NCI-H146 (cell line): ENCODE measurements at regions not wholly inside any gene's neighbourhood (a gene's known extent, or its start where the extent isn't known, plus 50 kb on each side); places are given as distances from the start of the nearest gene placed in this dataset.

Experiments used
- DNase-seq: peaks from one replicate; lab custom pipeline; 2025; lab: John Stamatoyannopoulos, UW

DNA sequence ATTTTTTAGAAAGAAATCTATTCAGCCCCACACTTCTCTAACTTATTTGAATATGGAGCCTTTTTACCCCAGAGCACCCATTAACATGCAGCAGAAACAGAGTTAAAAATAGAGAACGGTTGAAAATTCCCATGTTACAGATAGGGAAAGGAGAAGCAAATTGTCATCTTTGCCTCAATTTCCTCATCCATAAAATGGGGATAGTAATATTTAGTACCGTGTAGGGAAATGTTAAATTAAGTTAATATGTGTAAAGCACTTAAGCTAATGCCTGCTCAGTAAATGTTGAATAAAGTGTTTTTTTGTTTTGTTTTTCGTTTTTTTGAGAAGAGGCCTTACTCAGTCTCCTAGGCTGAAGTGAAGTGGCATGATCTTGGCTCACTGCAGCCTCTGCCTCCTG lies 50.3 kb downstream of the NAV1 start:
- no peak for DNase-seq

- no peak for DNase-seq
Observed at GRCh38 chr1:201590474-201590873, 51.5 kb downstream of the NAV1 start.

DNA sequence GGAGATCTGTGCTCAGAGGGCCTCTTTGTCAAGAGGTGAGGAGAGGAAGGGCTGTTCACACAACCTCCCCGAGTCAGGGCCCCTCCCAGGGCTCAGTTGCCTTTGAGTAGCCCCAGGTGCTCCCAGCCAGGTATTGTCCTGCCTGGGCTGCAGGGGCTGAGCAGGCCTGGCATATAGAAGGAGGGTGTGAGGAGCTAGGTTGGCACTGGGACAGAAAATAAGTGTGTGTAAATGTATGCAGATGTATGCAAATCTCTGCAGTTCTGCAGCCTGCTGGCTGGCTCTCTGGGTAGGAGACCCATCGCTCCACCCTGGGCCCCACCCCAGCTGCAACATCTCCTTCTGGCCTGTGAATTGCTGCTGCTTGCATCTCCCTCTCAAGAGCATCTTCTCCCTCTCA lies 52.4 kb downstream of the NAV1 start:
- DNase-seq: peak; percentile 13

DNA sequence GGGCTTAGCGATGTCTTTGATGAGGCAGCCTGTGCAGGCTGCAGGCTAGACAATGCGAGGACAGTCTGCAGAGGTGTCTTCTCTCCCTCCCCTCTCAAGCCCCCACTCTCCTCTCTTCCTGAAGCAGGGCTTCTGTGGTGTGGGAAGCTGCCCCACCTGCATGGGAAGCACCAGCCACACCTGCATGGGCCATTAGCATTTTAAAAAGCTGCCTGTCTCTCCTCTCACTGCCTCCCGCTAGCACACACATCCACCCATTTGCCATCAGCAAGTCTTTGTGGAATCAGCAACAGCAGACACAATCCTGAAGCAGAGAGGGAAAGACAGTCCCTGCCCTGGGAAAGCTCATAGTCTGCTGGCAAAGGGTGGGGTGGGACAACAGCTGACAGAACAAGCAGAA lies 53.1 kb downstream of the NAV1 start:
- peak; percentile 67 for DNase-seq

- peak; percentile 70 for DNase-seq
Observed at GRCh38 chr1:201593200-201593921, 54.4 kb downstream of the NAV1 start.

DNA sequence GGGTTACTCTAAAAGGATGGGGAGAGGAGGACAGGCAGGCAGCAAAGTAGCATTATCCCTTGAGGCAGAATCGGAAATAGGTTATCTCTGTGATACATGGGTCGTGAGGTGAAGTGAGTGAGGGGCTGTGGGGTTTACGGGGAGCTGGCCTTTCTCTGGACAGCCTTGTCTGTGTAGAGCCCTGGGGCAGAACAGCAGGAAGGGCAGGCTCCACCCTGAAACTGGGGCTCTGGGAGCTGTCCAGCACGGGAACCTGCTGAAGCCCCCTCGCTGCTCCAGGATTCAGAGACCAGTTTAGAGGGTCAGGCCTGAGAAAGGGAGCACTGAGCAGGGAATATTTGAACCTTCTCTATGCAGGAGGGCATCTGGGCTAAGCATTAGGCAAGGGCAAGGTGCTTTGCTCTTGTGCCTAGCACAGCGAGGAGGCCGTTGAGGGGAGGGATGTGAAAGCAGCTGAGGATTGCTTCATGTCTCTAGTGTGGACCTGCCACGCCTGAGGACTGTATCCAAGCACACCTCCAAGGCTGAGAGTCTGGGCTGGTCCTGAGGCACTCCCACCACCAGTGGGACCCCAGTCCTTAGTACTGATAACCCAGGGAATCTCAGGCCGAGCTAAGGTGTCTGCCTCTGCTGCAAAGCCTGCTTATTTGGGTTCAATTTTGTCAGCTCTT lies 55.8 kb downstream of the NAV1 start:
- no peak for DNase-seq

DNA sequence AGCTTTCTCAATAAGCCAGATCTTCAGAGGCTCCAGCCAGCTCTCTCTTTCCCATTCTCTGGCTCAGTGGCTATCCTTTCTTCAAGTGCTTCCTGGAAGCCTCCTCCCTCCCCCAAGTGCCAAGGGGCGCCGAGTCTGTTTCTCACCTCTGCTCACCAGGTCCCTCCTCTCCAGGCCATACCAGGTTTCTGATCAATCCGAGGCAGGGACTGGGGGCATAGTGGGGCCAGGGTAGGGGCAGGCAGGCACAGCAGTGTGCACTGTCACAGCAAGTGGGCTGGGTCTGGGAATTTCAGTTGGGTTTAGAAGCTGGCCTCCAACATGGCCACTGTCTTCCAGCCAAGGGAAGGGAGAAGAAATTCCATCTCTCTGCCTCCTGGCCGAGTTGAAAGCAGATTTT lies 56.5 kb downstream of the NAV1 start:
- no peak for DNase-seq

GRCh38 chr1:201596101-201596868 lies 57.4 kb downstream of the NAV1 start:
- DNase-seq: no peak

- DNase-seq: no peak
Observed at GRCh38 chr1:201597551-201598230, 58.8 kb downstream of the NAV1 start.

- no peak for DNase-seq
Observed at GRCh38 chr1:201598396-201598795, 59.5 kb downstream of the NAV1 start.

- DNase-seq: no peak
Observed at GRCh38 chr1:201598973-201599372, 60.0 kb downstream of the NAV1 start.

DNA sequence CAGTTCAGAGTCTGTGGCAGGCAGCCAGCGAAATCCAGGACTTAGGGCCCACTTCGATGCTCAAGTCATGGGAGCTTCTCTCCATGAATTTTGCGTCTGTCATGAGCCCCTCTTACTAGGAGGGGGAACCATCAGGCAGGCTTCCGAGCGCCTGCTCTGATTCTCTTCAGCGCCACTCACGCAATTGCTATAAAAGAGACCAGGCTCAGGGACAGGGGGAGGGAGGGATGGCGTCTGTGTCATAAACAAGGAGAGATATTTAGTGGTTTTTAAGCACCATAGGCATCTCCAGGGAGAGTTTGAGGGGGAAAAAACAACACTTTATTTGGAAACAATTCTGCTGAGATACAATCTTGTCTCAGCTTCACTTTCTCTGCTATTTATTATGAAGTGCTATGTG lies 60.6 kb downstream of the NAV1 start:
- DNase-seq: no peak

- DNase-seq: no peak
Observed at GRCh38 chr1:201602413-201603265, 63.7 kb downstream of the NAV1 start.

GRCh38 chr1:201603613-201604232 lies 64.8 kb downstream of the NAV1 start:
- DNase-seq: peak; percentile 28

DNA sequence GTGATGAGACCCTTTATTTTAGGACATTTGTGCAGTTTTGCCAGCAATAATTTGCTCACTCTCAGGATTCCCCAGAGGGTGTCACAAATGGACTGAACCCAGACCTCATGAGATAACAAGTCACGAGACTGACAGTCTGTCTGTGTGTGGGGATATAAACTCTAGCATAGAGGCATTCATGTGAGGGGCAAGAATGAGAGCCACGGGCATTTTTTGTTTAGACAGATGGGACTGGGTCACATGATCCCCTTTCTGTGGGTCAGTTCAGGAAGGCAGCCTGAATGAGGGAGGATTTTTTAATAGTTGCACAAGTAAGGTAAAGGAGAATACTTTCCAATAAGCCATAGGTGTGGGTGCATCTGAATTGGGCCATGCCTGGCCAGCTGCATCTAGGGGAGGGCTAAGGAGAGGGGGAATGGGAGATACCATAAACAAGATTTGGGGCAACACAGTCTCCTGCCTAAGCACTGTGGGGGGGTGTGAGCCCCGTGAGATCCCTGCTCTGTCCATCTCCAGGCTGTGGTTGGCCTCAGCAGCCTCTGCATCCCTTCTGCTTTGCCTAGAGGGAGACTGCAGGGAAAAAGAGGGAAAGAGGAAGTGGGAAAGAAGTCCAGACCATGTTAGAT lies 66.6 kb downstream of the NAV1 start:
- no peak for DNase-seq

GRCh38 chr1:201606096-201606495 lies 67.2 kb downstream of the NAV1 start:
- DNase-seq: no peak

DNA sequence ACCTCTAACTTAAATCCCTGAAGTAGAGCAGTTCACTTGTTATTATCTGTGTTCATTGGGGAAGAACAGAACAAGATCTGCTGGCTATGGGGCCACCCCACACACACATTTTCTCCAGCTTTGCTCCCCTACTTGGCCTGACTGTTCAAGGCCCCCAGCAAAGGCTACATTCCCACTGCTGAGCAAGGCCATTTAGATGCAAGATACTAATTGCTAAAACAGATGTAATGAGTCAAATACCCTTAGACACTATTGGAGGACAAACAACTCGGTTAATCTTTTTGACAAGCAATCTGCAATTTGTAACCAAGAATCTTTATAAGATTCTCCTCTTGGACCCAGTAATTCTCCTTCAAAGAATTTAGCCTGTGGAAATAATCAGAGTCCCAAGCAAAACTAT lies 67.7 kb downstream of the NAV1 start:
- no peak for DNase-seq

GRCh38 chr1:201608635-201609395 lies 69.9 kb downstream of the NAV1 start:
- DNase-seq: no peak

DNA sequence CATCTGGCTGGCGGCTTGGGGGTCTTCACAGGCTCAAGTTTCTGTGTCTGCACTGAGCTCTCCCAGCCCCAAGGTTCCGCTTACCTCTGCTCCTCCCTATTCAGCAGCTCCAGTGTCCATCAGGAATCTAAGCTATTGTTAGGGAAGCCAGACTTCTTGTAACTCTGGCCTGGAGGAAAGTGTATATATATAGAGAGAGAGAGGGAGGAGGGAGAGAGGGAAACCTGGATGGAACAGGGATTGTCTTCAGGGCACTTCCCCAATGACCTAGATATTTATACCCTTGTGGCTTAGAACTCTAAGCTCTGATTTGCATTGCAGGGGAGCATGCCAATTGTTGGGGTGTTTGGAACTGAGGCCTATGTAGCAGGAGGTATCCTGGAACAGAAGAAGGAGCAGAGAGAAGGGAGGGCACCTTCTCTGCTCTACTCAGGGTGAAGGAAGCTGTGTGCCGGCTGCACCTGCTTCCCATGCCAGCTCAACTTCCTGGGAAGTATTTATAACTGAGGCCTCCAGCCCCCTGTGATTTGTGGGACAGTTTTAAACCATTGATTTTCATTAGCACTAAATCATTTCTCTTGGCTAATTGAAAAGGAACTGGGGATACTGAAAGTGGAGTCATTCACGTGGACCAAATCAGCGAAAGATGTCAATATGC lies 70.9 kb downstream of the NAV1 start:
- DNase-seq: no peak
